HG03442 (cell line): ENCODE measurements at regions not wholly inside any gene's neighbourhood (a gene's known extent, or its start where the extent isn't known, plus 50 kb on each side); places are given as distances from the start of the nearest gene placed in this dataset.
"Not testable (repeated sequence)": the region's sequence is repeated elsewhere in the genome, so short reads cannot be mapped to it uniquely, and the experiment has no call there.

Source experiments
- ATAC-seq: cut with Tn5 transposase; IDR thresholded peaks from one replicate; pipeline ENCODE4 v1.9.1; 2021; ENCODE audit warnings: mild to moderate bottlenecking, moderate library complexity; ENCODE audit not compliant: unreplicated experiment

- no peak for ATAC-seq
Measured at GRCh38 chr11:11220786-11221185, 132.3 kb downstream of the CSNK2A3 start.

- no peak for ATAC-seq
Measured at GRCh38 chr11:11218629-11218986, 134.4 kb downstream of the CSNK2A3 start.

- no peak for ATAC-seq
Measured at GRCh38 chr11:11217929-11218628, 135.0 kb downstream of the CSNK2A3 start.

- no peak for ATAC-seq
Measured at GRCh38 chr11:11217289-11217928, 135.6 kb downstream of the CSNK2A3 start.

- no peak for ATAC-seq
Measured at GRCh38 chr11:11215944-11216343, 137.1 kb downstream of the CSNK2A3 start.

GRCh38 chr11:11215058-11215815 is 137.8 kb downstream of the CSNK2A3 start:
- ATAC-seq: no peak

- no peak for ATAC-seq
Measured at GRCh38 chr11:11213117-11213516, 139.9 kb downstream of the CSNK2A3 start.

GRCh38 chr11:11211888-11212287 is 141.2 kb downstream of the CSNK2A3 start:
- ATAC-seq: no peak

GRCh38 chr11:11211186-11211585 is 141.9 kb downstream of the CSNK2A3 start:
- ATAC-seq: no peak

- ATAC-seq: no peak
Measured at GRCh38 chr11:11210446-11210845, 142.6 kb downstream of the CSNK2A3 start.

GRCh38 chr11:11209967-11210366 is 143.1 kb downstream of the CSNK2A3 start:
- ATAC-seq: no peak

GRCh38 chr11:11208994-11209393 is 144.1 kb downstream of the CSNK2A3 start:
- ATAC-seq: no peak

- ATAC-seq: no peak
Measured at GRCh38 chr11:11207428-11207827, 145.6 kb downstream of the CSNK2A3 start.

- ATAC-seq: no peak
Measured at GRCh38 chr11:11206484-11206883, 146.6 kb downstream of the CSNK2A3 start.

- no peak for ATAC-seq
Measured at GRCh38 chr11:11202885-11203284, 150.2 kb downstream of the CSNK2A3 start.

GRCh38 chr11:11201302-11201701 is 151.7 kb downstream of the CSNK2A3 start:
- not testable (repeated sequence) for ATAC-seq

GRCh38 chr11:11192541-11192940 is 160.5 kb downstream of the CSNK2A3 start:
- ATAC-seq: no peak

- ATAC-seq: no peak
Measured at GRCh38 chr11:11189506-11189905, 163.5 kb downstream of the CSNK2A3 start.

GRCh38 chr11:11186249-11186648 is 166.8 kb downstream of the CSNK2A3 start:
- ATAC-seq: no peak

GRCh38 chr11:11182261-11182660 is 170.8 kb downstream of the CSNK2A3 start:
- no peak for ATAC-seq

- ATAC-seq: no peak
Measured at GRCh38 chr11:11178671-11179638, 174.1 kb downstream of the CSNK2A3 start.
